Endodermal cell (in vitro differentiated cells): ENCODE measurements at regions not wholly inside any gene's neighbourhood (a gene's known extent, or its start where the extent isn't known, plus 50 kb on each side); places are given as distances from the start of the nearest gene placed in this dataset.
A peak's percentile ranks its signal among the peaks of the same experiment; 100 is the strongest.

Source experiments
- DNase-seq: peaks from one replicate; pipeline ENCODE4 v3.0.0-alpha.2; 2017
- H3K27ac ChIP-seq: 2 replicates; pipeline ENCODE4 v1.5.1; 2013; ENCODE audit warnings: mild to moderate bottlenecking, low read depth, low read length, moderate library complexity
- H3K27me3 ChIP-seq: 2 replicates; pipeline ENCODE4 v1.6.1; 2013; ENCODE audit warnings: mild to moderate bottlenecking, low read length, moderate library complexity; ENCODE audit not compliant: insufficient read depth, control insufficient read depth, poor library complexity, severe bottlenecking
- H3K36me3 ChIP-seq: 2 replicates; pipeline ENCODE4 v1.7.0; 2013; ENCODE audit warnings: mild to moderate bottlenecking, low read length, moderate library complexity; ENCODE audit not compliant: control insufficient read depth, insufficient read depth
- H3K4me1 ChIP-seq: one replicate; pipeline ENCODE4 v1.7.0; 2013; ENCODE audit warnings: low read length; ENCODE audit not compliant: control insufficient read depth, insufficient read depth
- H3K4me3 ChIP-seq: 2 replicates; pipeline ENCODE4 v1.5.1; 2013; ENCODE audit warnings: mild to moderate bottlenecking, low read length, moderate library complexity
- H3K9ac ChIP-seq: 2 replicates; pipeline ENCODE4 v1.6.1; 2013; ENCODE audit warnings: mild to moderate bottlenecking, low read length, moderate library complexity; ENCODE audit not compliant: poor library complexity, severe bottlenecking; ENCODE audit errors: extremely low read depth
- H3K9me3 ChIP-seq: 2 replicates; pipeline ENCODE4 v1.6.1; 2013; ENCODE audit warnings: mild to moderate bottlenecking, low read length, moderate library complexity; ENCODE audit not compliant: control insufficient read depth
- H3K27ac Mint-ChIP-seq: 2 replicates; pipeline ENCODE4 v1.8.0; 2020; ENCODE audit warnings: mixed read lengths
- H3K27me3 Mint-ChIP-seq: 2 replicates; pipeline ENCODE4 v1.8.0; 2021; ENCODE audit warnings: mild to moderate bottlenecking, mixed read lengths; ENCODE audit not compliant: insufficient read depth
- H3K36me3 Mint-ChIP-seq: 2 replicates; pipeline ENCODE4 v1.8.0; 2020; ENCODE audit warnings: low read depth, mixed read lengths
- H3K4me1 Mint-ChIP-seq: 2 replicates; pipeline ENCODE4 v1.8.0; 2020; ENCODE audit warnings: mixed read lengths
- H3K4me3 Mint-ChIP-seq: 2 replicates; pipeline ENCODE4 v1.8.0; 2020; ENCODE audit warnings: mild to moderate bottlenecking, moderate library complexity, mixed read lengths
- H3K9me3 Mint-ChIP-seq: 2 replicates; pipeline ENCODE4 v1.8.0; 2020; ENCODE audit warnings: mild to moderate bottlenecking, mixed read lengths
- WGBS, 2 experiments: methylation state at CpG; one replicate each; pipeline versions ENCODE4 v1.1.5 to v1.1.7; 2013; ENCODE audit warnings: missing lambda C conversion rate in 2 of 2, mixed read lengths in 1 of 2; ENCODE audit not compliant: insufficient coverage in 1 of 2, insufficient read length in 1 of 2; 5-methylcytosine and 5-hydroxymethylcytosine counted together
- TF ChIP-seq, protein P1 (sequence below): fragments of 200-600 bp; sonication (generic); conservative IDR thresholded peaks from 2 replicates; pipeline ENCODE4 v1.5.0; 2021; ENCODE audit warnings: antibody characterized with exemption, mild to moderate bottlenecking

DNA sequence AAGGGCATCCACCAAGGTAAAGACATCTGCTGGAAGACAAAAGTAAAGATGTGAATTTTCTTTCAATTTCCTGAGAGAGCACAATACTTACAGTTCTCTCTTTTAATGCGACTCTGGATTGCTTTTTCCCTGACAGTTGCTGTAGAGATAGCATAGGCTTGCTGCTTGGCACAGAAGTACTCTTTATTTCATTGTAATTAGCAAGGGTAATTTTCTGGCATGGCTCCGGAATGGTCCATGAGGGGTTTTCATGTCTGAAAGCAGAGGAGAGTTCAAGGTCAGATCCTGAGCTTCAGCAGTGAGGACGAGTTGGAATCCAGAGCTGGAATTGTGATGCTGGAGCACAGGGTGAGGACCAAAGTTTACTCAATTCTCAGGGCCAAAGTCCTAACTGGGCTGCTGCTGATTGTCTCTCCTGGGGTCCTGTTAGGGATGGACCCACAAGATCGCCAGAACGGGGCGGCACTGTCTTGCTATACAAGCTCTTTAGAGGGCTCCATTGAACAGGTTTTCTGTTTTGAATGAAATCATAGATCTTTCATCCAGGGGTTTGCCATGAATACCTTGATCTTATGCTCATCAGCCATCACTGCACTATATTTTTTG, 190.0 kb upstream of the MKI67 start:
- H3K4me3 ChIP-seq, result no peak overlapping the region
- peaks cover 3% of the 10 kb centered on the region for H3K4me1 Mint-ChIP-seq
- peak; percentile 22 for DNase-seq
- no peaks in the 10 kb centered on the region for H3K9me3 ChIP-seq
- H3K36me3 ChIP-seq, result no peaks in the 10 kb centered on the region
- H3K27ac ChIP-seq, result no peak overlapping the region
- no peak overlapping the region for H3K27ac Mint-ChIP-seq
- 90 to 96% methylated on average over 5 to 6 of the region's 6 CpGs for WGBS, 2 experiments
- no peak overlapping the region for H3K4me3 Mint-ChIP-seq
- H3K9me3 Mint-ChIP-seq, result no peaks in the 10 kb centered on the region
- H3K9ac ChIP-seq, result no peak overlapping the region
- TF ChIP-seq, protein P1, sequence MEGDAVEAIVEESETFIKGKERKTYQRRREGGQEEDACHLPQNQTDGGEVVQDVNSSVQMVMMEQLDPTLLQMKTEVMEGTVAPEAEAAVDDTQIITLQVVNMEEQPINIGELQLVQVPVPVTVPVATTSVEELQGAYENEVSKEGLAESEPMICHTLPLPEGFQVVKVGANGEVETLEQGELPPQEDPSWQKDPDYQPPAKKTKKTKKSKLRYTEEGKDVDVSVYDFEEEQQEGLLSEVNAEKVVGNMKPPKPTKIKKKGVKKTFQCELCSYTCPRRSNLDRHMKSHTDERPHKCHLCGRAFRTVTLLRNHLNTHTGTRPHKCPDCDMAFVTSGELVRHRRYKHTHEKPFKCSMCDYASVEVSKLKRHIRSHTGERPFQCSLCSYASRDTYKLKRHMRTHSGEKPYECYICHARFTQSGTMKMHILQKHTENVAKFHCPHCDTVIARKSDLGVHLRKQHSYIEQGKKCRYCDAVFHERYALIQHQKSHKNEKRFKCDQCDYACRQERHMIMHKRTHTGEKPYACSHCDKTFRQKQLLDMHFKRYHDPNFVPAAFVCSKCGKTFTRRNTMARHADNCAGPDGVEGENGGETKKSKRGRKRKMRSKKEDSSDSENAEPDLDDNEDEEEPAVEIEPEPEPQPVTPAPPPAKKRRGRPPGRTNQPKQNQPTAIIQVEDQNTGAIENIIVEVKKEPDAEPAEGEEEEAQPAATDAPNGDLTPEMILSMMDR, result no peak
- no peaks in the 10 kb centered on the region for H3K27me3 ChIP-seq
- no peaks in the 10 kb centered on the region for H3K4me1 ChIP-seq
- H3K27me3 Mint-ChIP-seq, result no peaks in the 10 kb centered on the region
- no peaks in the 10 kb centered on the region for H3K36me3 Mint-ChIP-seq

DNA sequence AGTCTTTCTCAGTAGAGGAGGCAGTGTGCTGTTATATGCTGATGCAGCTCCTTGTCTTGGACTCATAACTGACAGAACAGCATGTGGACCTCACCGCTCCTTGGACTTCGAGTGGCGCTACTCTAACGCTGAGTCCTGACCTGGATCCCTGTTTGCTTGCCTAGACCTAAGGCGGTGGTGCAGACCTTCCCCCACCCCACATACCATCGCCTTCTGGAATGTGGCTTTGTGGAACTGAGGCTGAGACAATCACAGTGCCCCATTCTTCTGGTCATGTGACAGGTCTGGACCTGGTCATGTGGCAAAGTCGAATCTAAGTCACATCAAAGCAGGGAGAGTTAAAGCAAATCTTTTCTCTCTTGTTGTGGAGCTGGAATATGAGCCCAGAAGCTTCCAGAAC, 190.7 kb upstream of the MKI67 start:
- peak; percentile 52 for DNase-seq
- WGBS, 2 experiments, result 96 to 100% methylated on average over 6 to 7 of the region's 7 CpGs
- Mint-ChIP-seq H3K27me3 (no peaks in the 10 kb centered on the region), H3K4me3 (no peak overlapping the region), H3K27ac (no peak overlapping the region), H3K4me1 (peaks cover 2% of the 10 kb centered on the region), H3K9me3 (no peaks in the 10 kb centered on the region), H3K36me3 (no peaks in the 10 kb centered on the region)
- TF ChIP-seq, protein P1, result no peak
- Histone ChIP-seq H3K27me3 (no peaks in the 10 kb centered on the region), H3K27ac (no peak overlapping the region), H3K4me3 (no peak overlapping the region), H3K9ac (no peak overlapping the region), H3K36me3 (no peaks in the 10 kb centered on the region), H3K9me3 (no peaks in the 10 kb centered on the region), H3K4me1 (no peaks in the 10 kb centered on the region)

DNA sequence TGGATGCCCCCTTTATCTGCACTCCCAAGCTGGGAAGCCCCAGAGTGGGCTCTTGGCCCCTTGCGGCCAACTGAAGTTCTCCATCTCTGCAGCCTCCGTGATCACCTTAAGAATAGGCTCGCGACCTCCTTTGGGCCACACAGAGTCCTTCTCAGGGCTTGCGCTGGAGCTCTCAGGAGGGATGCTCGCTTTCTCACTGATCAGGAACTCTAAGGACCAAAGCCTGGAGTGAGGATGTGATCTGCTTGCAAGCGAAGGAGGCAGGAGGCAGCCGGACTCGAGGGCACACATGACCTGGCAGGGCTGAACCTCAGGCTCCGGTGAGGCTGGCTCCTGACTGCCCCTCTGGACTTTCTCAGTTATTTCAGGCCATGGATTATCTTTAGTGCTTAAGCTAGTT, 192.1 kb upstream of the MKI67 start:
- H3K27me3 Mint-ChIP-seq, result peaks cover 4% of the 10 kb centered on the region
- H3K9me3 Mint-ChIP-seq, result no peaks in the 10 kb centered on the region
- H3K27ac ChIP-seq, result no peak overlapping the region
- H3K9me3 ChIP-seq, result no peaks in the 10 kb centered on the region
- DNase-seq, result no peak
- no peak overlapping the region for H3K9ac ChIP-seq
- H3K27me3 ChIP-seq, result no peaks in the 10 kb centered on the region
- no peaks in the 10 kb centered on the region for H3K4me1 ChIP-seq
- no peaks in the 10 kb centered on the region for H3K36me3 ChIP-seq
- H3K36me3 Mint-ChIP-seq, result no peaks in the 10 kb centered on the region
- TF ChIP-seq, protein P1, result peak; percentile 42
- WGBS, 2 experiments, result 91 to 94% methylated on average over 9 to 10 of the region's 10 CpGs
- peaks cover 2% of the 10 kb centered on the region for H3K4me1 Mint-ChIP-seq
- no peak overlapping the region for H3K4me3 Mint-ChIP-seq
- H3K4me3 ChIP-seq, result no peak overlapping the region
- no peak overlapping the region for H3K27ac Mint-ChIP-seq
